ENCODE measurements at regions not wholly inside any gene's neighbourhood (a gene's known extent, or its start where the extent isn't known, plus 50 kb on each side); places are given as distances from the start of the nearest gene placed in this dataset.

DNA sequence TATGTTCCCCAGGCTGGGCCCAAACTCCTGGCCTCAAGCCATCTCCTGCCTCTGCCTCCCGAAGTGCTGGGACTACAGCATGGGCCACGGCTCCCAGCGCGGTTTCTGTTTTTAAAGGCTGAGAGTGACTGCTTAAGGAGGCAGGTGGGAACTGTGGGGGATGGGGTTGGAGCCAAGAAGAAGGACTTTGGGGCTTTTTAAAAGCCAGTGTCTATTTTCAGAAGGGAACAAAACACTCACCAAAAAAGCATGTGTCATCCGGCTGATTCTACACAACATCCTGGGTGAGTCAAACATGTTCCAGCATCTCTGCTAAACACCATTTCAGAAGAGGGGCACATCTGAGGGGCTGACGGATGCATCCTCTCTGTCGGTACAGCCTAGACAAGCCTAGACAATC, 824.5 kb downstream of the TYW1 start:
- TF ChIP-seq, protein P1, sequence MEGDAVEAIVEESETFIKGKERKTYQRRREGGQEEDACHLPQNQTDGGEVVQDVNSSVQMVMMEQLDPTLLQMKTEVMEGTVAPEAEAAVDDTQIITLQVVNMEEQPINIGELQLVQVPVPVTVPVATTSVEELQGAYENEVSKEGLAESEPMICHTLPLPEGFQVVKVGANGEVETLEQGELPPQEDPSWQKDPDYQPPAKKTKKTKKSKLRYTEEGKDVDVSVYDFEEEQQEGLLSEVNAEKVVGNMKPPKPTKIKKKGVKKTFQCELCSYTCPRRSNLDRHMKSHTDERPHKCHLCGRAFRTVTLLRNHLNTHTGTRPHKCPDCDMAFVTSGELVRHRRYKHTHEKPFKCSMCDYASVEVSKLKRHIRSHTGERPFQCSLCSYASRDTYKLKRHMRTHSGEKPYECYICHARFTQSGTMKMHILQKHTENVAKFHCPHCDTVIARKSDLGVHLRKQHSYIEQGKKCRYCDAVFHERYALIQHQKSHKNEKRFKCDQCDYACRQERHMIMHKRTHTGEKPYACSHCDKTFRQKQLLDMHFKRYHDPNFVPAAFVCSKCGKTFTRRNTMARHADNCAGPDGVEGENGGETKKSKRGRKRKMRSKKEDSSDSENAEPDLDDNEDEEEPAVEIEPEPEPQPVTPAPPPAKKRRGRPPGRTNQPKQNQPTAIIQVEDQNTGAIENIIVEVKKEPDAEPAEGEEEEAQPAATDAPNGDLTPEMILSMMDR (IDR thresholded peaks at IDR 0.05 in 4 of 5, conservative IDR thresholded peaks at IDR 0.05 in 1 of 5), result no peak
- TF ChIP-seq POLR2A (IDR thresholded peaks at IDR 0.05), result no peak

Measured in gastrocnemius medialis (tissue), 4 donors.